RKO (cell line): ENCODE measurements at regions not wholly inside any gene's neighbourhood (a gene's known extent, or its start where the extent isn't known, plus 50 kb on each side); places are given as distances from the start of the nearest gene placed in this dataset.
"Not testable (repeated sequence)": the region's sequence is repeated elsewhere in the genome, so short reads cannot be mapped to it uniquely, and the experiment has no call there.

Source experiments
- DNase-seq: peaks from one replicate; pipeline ENCODE4 v3.0.0-alpha.2; 2016; ENCODE audit warnings: low spot score

GRCh38 chr13:89980896-89981295 is 1366.6 kb upstream of the MIR17HG start:
- no peak for DNase-seq

- DNase-seq, result no peak
Measured at GRCh38 chr13:89982407-89983095, 1364.9 kb upstream of the MIR17HG start.

GRCh38 chr13:89988206-89988605 is 1359.3 kb upstream of the MIR17HG start:
- no peak for DNase-seq

GRCh38 chr13:90003566-90003965 is 1343.9 kb upstream of the MIR17HG start:
- no peak for DNase-seq

DNA sequence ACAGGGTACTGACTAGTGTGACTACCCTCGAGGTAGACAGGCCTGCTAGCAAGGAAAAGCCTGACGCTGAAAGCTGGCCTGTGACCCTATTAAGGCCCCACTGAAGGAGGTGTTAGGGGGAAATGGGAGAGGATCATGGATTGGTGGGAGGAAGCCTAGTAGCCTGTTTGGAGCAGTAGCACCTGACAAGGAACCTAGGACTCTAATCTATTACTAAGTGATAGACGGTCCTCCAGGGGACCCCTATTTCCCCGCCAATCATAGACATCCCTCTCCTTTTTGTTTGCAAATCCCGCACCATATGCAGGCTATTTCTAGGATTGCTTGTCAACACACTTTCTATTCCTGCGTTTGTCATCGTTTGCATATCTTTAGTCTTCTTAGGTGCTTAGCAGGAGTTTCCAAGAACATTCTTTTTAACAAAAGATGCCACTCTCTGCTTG is 1338.8 kb upstream of the MIR17HG start:
- no peak for DNase-seq

DNA sequence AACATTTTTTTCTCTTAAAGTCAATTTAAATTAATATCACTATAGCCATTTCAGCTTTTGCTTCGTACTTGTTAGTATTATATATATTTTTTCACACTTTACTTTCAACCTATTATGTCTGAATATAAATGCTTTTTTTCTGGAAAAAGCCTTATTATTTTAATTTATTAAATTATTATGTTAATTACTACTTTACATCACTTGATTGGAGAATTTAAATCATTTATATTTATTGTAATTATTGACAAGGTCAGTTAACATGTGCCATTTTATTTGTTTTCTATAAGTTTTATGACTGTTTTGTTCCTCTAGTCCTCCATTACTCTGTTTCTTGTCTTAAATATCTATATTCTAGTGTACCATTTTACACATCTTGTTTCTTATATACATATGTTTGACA is 1333.4 kb upstream of the MIR17HG start:
- DNase-seq, result no peak

DNA sequence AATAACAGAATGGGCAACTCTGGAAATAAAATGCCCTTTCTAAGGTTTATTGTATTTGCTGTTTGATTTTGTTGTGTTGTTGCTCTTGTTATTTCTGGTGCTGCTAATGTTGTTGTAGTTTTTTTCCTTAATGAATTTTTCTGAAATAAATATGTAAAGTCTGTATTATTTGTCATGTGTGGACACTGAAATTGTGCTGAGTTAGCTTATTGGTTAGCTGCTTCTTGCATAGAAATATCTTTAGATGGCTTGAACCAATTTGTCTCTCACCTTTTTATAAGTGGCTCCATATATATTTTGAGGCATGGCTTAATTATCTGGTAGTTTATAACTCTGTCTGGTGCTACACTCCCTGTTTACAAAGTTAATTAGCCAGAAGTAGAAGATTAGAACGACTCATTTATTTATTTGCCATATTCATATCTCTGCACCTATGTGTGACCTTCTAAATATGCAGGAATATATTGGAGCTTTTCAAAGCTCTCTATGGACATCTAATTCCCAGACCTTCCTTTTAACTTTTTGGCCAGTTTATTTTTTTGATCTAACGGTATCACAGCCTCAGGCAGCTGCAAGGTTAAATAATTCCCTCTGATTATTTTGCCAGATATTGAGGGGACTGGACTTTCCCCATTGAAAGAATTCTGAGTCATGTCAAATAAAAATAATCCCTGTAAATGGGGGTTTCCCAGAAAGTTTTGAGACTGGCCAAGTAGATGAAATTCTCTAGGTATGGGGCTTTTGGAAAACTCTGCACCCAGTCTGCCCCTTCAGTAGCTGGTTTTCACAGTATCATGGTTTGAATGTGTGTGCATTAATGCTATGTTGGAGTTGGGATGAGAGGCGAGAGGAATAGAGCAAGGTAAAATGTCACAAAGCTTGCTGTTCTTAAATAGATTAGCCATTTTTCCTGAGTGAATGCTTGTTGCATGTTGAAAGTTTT is 1331.7 kb upstream of the MIR17HG start:
- DNase-seq, result no peak

DNA sequence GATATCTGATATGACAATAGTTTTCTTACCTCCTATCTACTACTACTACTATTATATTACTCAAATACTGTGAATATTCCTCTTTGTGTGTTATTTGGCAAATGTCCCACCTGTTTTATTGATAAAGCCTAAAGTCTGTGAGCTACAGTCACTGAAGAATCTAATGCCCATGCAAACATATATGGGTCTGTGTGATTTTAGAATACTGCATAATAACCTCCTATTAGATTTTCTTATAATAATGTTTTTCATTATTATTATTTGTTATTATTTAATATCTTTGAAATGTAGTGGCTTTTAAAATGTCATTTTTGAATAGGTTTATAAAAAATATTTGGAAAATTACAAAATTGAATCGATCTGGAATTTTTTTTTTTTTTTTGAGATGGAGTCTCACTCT is 1330.8 kb upstream of the MIR17HG start:
- DNase-seq, result no peak

DNA sequence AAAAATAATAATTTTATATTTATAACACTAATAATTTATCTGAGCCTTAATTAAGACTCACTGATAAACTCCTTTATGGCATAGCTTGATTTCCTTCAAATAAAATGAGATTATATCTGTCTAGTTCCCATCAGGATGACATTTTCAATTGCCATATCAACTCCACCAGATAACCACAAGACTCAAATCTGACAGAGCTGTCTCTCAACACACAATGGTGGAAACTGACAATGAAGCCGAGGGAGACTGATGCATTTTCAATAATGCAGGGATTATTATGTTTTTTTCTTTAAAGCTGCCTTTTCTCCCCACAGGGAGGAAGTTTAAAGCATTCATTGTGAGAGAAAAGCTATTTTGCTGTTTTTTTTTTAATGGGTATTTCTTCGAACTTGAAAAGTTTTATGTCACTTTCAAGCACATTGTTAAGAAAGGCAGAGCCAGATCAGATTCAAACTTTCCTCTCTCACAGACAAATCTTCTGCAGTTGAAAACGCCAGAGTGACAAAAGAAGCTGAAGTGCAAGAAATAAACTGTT is 1326.9 kb upstream of the MIR17HG start:
- no peak for DNase-seq

DNA sequence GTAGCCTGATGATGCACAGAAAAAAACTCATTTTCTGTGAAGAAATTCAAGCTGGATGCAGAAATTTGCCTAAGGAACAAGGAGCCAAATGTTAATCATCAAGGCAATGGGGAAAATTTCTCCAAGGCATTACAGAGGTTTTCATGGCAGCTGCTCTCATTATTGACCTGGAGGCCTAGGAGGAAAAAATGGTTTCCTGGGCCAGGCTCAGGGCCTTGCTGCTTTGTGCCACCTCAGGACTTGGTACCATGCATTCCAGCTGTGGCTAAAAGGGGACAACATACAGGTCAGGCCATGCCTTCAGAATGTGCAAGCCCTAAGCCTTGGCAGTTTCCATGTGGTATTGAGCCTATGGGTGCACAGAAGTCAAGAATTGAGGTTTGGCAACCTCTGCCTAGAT is 1320.1 kb upstream of the MIR17HG start:
- DNase-seq, result no peak

DNA sequence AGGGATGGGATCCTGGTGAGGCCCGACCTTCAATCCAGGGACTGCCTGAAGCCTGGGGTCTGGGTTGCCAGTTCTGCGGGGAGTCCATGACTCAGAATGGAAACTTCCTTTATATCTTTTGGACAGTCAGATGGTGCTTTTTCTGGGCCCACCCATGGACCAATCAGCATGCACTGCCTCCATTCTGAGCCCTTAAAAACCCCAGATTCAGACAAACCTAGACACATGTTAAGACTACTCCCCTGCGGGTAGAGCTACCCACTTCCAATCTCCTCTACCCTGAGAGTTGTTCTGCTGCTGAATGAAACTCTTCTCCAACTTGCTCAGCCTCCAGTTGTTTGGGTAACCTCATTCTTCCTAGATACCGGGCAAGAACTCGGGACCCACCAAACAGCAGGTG is 1315.2 kb upstream of the MIR17HG start:
- DNase-seq, result no peak

DNA sequence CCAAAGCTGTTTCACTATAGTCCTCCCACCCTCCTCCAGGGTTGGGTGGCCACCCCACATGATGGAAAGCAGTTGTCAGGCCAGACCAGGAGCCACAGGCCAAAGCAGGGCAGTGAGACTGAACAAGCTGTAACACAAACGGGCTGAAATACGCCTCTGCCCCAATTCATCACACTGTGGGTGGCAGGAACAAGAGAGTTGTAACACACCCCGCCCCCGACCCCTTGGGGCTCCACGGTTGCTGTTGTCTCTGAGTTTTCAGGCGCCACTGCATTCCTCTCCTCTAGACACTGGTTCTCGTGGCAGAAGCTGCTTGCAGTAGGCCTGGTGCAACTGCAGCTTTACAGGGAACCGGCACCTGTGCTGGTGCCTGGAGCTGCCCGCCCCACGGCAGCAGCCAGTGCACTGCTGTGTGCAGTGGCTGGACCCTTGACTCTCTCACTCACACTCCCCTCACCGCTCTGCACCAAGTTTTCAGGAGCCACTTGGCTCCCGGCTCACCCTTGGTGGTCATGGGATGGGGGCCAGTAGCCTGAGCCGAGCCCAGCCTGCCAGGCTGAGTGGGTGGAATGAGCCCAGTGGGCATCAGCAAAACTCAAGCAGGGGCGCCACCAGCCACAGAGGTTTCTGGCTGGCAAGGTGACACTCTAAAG is 1314.5 kb upstream of the MIR17HG start:
- no peak for DNase-seq

DNA sequence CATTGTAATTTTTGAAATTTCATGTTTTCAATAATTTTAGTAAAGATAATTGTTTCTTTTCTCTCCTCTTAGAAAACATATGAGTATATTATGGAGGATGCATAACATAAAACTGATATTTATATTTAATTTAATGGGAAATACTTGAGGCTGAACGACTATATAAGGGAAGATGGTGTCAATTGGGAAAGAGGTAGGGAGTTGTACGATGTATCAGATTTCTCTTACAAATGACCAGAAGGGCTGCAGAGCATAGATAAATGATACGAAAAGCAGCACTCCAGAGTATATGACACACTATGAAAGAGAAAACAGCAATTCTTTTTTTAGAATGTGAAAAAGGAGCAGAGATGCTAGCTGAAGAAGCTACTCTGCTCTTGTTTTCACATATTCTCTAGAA is 1308.0 kb upstream of the MIR17HG start:
- DNase-seq, result no peak

DNA sequence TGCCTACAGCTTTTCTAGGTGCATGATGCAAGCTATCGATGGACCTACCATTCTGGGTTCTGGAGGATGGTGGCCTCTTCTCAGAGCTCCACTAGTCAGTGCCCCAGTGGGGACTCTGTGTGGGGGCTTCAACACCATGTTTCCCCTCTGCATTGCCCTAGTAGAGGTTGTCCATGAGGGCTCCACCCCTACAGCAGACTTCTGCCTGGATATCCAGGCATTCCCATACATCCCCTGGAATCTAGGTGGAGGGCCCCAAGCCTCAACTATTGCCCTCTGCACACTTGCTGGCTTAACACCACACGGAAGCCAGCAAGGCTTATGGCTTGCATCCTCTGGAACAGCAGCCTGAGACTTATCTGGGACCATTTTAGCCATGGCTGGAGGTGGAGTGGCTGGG is 1299.9 kb upstream of the MIR17HG start:
- DNase-seq, result no peak

- no peak for DNase-seq
Measured at GRCh38 chr13:90049989-90050671, 1297.4 kb upstream of the MIR17HG start.

- peak; percentile 63 for DNase-seq
Measured at GRCh38 chr13:90055121-90055520, 1292.4 kb upstream of the MIR17HG start.

- DNase-seq, result no peak
Measured at GRCh38 chr13:90055760-90056159, 1291.7 kb upstream of the MIR17HG start.

DNA sequence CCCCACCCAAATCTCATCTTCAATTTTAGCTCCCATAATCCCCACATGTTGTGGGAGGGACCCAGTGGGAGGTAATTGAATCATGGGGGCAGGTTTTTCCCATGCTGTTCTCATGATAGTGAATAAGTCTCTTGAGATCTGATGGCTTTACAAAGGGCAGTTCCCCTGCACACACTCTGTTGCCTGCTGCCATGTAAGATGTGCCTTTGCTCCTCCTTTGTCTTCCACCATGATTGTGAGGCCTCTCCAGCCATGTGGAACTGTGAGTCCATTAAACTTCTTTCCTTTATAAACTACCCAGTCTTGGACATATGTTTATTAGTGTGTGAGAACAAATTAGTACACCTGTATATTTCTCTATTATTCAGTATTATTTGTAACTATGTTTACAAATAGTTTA is 1283.3 kb upstream of the MIR17HG start:
- DNase-seq, result not testable (repeated sequence)

DNA sequence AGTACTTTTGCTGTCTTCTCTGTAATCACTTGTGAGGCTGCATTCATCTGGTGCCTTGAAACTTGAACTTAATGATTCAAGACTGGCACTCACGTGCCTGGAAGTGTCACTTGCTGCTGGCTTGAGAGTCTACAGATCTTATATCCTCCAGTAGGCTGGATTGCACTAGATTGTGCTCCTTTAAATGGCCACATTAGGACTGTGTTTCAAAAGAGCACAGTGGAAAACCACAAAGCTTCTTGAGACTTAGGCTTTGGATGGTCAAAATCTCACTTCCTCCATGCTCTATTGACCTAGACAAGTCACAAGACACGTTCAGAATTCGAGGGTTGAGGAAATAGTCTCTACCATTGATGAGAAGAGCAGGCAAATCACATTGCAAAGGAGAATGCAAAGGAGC is 1278.8 kb upstream of the MIR17HG start:
- no peak for DNase-seq

DNA sequence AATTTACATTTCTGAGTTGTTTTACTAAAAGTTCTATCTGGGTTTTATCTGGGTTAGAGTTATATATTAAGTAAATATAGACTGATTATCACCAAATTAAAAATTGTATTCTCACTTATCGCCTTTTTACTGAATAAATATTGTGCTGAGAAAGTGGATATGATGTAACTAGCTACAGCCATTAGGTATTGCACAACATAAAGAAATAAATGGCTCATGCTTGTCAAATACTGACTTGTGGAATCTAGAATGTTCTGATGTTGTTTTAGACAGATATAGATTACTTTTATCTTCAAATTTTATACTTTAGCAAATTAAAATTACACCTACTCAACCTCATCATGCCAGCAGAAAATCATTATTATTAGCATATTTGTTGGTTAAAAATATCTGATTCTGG is 1277.1 kb upstream of the MIR17HG start:
- no peak for DNase-seq

DNA sequence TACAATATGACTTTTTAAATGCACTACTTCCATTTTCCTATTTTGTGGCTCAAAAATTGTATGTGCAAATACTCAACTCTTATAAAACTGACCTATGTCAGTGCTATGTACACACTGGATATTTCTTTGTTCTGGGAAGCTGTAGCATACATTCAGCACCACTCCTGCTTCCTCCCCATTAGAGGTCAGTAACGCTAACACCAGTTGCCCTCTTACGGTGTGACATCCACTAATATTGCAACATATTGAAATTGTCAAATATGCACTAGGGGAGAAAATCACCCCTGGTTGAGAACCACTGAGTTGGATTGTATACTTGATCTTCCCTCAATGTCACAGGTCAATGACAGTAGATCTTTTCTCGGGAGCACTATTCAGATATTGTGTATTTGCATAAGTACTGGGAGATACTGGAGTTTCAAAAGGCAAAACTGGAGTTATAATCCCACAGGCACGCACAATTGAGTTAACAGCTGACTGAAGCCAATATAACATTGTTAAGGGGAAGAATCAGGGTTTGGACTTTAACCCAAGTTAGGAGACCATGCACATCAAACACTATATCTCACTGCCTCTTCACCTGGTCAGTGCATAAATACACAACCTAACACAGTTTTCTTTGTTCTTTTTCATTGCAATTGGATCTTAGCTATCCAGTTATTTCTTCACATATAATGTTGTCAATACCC is 1276.5 kb upstream of the MIR17HG start:
- DNase-seq, result no peak
